HK-2 (cell line): ENCODE measurements at regions not wholly inside any gene's neighbourhood (a gene's known extent, or its start where the extent isn't known, plus 50 kb on each side); places are given as distances from the start of the nearest gene placed in this dataset.

Experiments
- DNase-seq: peaks from one replicate; pipeline ENCODE4 v3.0.0-alpha.2; 2018; ENCODE audit not compliant: unreplicated experiment

DNA sequence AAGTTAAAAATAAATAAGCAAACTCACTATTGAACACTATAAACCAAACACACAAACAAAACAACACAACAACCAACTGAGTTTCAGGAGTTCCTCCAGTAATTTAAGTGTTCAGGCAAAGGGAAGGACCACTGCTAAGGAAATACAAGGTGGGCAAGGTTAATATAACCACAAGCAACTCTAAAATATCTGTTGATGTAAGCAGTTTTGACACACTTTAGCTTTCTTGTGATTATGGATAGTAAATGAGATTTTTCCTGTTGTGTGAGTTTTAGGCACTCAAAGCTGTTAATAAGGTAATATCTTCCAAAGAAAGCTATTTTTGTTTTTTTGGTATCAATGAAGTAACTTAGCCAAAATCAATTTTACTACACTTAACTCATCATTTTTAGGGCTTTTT, 839.1 kb upstream of the FOXG1 start:
- DNase-seq, result no peak

- no peak for DNase-seq
These were observed 836.7 kb upstream of the FOXG1 start for GRCh38 chr14:27929797-27930347.

DNA sequence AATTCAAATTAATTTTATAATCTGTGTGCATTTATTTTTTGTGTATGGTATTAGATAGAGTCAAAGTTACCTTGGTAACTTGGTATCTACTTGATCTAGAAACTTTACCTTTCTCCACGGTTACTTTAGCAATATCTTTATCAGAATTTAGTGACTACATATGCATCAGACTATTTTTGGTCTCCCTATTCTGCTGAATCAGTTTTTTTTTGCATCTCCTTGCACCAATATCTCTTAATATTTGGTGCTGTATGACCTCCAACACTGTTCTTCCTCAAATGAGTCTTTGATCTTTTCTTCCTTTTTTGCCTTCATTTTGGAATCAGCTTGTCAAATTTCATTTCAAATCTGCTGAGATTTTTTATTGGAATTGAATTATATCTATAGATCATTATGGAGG, 828.2 kb upstream of the FOXG1 start:
- no peak for DNase-seq

- DNase-seq, result no peak
These were observed 821.1 kb upstream of the FOXG1 start for GRCh38 chr14:27945512-27945911.

DNA sequence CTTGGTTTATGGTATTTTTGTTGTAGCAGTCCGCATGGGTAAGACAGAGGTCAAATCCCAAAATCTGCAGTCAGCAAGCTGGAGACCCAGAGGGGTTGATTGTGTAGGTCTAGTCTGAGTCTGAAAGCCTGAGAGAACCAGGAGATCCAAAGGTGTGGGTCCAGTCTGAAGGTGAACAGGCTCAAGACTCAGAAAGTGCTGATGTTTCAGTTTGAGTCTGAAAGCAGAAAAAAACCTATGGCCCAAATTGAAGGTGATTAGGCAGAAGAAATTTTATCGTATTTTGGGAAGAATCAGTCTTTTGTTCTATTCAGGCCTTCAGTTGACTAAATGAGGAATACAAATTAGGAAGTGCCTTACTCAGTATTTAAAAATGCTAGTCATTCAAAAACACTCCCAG, 807.8 kb upstream of the FOXG1 start:
- DNase-seq, result no peak

DNA sequence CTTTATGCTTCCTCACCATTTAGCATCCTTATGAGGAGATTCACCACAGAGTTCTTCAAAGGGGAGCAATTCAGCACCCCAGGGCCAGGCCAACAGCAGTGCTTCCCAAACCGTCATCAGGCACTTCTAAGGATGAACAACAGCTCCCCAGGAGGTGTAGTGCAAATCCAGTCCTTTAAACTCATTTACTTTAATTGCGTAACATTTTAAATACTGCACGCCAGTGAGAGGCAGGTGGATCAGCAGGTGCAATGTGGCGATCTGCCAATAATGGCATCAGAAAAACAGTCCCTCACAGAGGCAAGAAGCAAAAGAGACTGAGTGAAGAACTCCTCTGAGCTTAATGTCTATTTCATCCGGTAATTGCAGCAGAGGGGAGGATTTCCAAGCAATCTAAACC, 770.9 kb upstream of the FOXG1 start:
- DNase-seq, result no peak

- DNase-seq, result no peak
These were observed 765.6 kb upstream of the FOXG1 start for GRCh38 chr14:28001002-28001401.

- DNase-seq, result no peak
These were observed 753.8 kb upstream of the FOXG1 start for GRCh38 chr14:28012629-28013415.

DNA sequence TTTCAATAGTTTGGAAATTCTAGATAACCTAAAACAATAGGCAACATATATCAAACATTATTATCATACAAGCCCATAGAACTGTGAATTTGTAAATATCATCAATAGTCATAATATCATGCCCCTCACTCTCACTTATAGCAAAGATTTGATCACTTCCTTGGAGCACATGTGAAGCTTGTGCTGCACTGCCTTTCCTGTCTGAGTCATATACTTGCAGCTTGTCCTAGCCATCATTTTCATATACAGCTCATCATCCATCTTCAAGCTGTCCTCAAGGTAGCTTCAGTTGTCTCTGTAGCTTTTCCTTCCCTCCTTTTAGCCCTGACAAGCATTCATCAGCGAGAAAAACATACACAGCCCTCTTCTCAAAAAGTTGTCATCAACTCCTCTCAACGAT, 746.5 kb upstream of the FOXG1 start:
- no peak for DNase-seq

DNA sequence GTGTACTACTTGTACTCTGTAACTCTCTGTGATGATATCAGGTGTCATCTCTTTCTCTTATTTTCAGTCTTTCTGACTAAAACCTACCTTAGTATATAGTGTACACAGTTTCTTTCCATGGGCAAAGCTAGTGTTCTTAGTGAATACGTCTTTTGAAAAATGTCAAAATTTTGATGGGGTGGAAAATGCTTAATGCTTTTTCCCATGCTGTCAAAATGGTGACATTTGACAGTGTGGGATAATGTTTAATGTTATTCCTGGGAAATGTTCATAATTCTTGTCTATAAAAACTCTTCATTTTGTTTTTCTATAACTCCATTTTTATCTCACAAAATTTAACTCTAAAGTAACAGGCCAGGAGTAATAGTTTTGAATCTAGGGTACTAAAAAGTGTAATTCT, 742.7 kb upstream of the FOXG1 start:
- no peak for DNase-seq

GRCh38 chr14:28052251-28052650, 714.3 kb upstream of the FOXG1 start:
- DNase-seq, result no peak

DNA sequence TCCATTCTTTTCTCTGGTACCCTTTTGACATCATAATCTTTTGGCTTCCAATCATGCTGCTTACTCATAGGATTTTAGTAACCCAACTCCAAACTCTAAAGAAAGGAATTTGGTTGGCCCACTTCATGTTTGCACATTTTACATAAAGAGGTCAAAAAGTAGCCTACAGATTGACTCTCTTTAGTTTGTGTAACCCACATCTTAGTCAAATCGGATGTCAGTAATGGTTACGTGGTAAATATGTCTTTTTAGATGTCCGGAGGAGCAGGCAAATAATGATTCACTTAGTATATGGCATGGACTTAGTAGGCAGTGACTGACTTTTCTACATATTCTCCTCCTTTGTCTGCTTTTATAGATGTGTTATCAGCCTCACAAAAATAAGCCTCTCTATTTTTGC, 711.6 kb upstream of the FOXG1 start:
- DNase-seq, result no peak

DNA sequence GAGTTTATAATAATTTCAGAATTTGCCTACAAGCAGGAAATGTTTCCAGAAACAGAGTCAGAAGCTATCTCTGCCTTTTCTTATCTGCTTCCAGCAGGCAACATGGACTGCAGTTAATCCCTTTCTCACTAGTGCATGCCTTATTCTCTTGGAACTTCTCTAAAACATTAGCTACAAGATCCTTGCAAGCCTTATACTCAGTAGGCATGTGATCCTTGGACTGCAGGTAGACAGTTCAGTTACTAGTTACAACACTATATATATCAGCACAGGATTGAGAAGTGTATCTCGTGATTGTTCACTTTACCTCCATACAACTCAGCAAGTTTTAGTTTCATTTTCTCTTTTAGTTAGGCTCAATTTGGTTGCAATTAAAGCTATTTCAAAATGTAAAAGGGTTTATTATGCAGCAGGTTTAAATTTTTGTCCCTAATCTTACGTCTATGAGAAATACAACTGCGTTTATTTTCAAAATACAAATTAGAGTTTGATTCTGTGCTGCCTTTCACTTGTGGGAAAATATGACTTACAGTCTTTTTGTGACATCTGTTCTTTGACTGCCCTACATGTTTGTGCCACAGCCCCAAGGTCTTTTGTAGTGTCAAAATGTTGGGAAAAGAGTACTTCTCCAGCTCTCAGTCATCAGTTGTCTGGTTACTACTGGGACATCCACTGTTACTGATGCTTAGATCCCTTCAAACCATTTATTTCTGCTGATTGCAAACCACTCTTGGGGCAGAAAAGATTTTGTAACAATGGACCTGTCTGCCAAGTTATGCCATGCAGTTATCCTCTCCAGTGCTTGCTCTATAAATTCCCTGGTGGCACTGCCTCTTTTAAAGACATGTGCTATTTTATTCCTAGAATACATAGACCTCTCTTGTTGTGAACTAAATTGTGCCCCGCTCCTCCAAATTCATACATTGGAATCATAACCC, 709.0 kb upstream of the FOXG1 start:
- no peak for DNase-seq

GRCh38 chr14:28059254-28059653, 707.3 kb upstream of the FOXG1 start:
- no peak for DNase-seq

DNA sequence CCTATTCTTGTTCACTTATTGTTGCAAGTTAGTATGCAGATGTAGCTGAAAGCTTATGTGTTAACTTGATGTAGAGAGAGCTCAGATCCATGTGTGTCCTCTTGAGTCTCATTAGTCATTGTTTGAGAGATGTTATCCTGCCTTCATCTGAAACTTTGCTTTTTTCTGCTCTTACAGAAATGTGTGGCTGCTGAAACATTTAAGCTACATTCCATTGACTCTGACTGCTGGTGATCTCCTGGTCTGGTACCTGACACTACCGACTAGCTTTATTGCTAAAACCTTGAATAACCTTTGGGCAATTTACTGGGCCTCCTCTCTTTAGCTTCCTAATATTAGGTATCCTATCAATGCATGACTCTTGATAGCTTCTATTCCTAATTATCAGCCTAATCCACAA, 705.6 kb upstream of the FOXG1 start:
- no peak for DNase-seq

GRCh38 chr14:28077021-28077420, 689.6 kb upstream of the FOXG1 start:
- DNase-seq, result no peak

DNA sequence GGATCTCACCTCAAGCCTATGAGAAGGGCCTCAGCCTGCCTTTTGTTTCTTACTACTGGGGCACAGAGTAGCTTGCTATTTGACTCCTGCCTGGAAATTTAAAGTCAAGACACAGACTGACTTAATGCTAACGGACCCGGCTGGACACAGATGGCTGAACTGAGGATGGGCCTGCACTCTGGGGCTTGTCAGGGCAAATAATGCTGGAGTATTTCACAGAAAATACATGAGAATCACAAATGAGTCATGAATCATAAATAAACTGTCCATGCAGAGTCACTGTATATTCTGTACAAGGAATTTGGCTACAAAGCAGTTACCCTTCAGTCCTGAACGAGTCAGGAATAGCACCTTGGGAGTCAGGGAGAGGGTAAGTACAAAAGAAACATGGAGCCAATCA, 683.2 kb upstream of the FOXG1 start:
- no peak for DNase-seq

DNA sequence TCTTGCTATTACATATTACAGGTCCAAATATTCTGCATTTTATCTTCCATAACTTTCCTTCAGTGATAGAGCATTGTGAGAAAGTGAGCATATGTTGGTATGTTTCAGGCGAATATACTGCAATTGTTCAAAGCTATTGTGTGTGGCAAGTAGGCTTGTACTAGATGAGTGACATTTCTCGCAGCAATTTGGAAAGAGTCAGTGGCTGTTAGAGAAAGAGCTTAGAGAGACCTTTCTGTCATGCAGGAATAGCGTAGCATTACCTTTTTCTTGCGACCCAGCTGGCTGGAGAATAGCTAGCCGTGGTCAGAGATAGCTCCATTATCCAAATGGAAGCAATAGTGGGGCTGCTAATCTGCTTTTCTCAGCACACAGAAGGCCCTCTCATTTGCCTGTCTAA, 678.5 kb upstream of the FOXG1 start:
- DNase-seq, result no peak

DNA sequence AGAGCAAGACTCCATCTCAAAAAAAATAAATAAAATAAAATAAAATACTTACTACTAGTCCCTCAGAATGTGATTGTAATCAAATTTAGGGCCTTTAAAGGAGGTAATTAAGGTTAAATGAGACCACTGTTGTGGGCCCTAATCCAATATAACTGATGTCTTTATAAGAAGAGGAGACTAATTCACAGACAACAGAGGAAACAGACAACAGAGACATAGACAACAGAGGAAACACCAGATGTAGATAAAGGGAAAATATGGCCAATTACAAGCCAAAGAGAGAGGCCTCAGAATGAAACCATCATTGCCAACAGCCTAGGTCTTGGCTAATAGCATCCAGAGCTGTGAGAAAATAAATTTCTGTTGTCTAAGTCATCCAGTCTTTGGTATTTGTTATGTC, 669.0 kb upstream of the FOXG1 start:
- no peak for DNase-seq

- no peak for DNase-seq
These were observed 667.7 kb upstream of the FOXG1 start for GRCh38 chr14:28098856-28099255.

- no peak for DNase-seq
These were observed 664.6 kb upstream of the FOXG1 start for GRCh38 chr14:28102001-28102400.

GRCh38 chr14:28102814-28103213, 663.8 kb upstream of the FOXG1 start:
- no peak for DNase-seq

GRCh38 chr14:28113311-28113710, 653.3 kb upstream of the FOXG1 start:
- no peak for DNase-seq
